Left hindlimb (tissue), 1 donor: ENCODE measurements at regions not wholly inside any gene's neighbourhood (a gene's known extent, or its start where the extent isn't known, plus 50 kb on each side); places are given as distances from the start of the nearest gene placed in this dataset.

Experiments used
- DNase-seq: peaks from one replicate; pipeline ENCODE4 v3.0.0-alpha.2; 2018

DNA sequence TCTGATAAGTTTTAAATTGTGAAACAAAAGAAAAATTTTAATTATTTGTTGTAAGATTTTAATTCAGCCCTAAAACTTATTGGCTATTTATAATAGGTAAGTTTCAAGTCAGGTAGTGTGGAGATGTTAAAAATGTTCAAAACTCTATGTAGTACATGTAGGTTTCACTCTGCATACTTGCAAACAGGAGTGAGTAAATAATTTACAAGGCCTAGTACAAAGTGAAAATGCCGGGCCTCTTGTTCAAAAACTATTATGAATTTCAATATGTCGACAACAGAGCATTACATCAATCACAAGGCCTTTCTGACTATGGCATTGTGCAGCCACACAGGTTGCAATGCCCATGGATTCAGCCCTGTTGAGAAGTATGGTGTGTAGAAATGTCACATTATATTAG is 80.9 kb upstream of the GRIK2 start:
- DNase-seq: no peak

DNA sequence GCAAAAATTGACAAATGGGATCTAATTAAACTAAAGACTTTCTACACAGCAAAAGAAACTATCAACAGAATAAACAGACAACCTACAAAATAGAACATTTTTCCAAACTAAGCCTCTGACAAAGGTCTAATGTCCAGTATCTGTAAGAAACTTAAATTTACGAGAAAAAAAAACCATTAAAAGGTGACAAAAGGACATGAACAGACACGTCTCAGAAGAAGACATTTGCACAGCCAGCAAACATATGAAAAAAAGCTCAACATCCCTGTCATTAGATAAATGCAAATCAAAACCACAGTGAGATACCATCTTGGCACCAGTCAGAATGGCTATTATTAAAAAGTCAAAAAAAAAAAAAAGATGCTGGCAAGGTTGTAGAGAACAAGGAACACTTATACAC is 70.6 kb upstream of the GRIK2 start:
- DNase-seq: no peak

DNA sequence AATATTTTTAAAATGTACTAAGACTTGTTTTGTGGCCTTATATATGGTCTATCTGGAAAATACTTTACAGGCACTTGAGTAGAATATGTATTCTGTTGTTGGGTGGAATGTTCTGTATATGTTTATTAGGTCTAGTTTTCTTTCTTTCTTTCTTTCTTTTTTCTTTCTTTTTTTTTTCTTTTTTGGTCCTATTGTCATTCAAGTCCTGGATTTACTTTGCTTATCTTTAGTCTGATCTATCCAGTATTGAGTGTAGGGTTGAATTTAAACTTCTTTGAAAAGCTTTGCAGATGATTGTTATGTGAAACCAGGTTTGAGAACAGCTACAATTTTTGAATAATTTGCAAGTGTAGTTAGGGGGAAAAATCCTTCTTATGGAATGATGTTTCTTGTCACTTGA is 67.1 kb upstream of the GRIK2 start:
- DNase-seq: no peak

DNA sequence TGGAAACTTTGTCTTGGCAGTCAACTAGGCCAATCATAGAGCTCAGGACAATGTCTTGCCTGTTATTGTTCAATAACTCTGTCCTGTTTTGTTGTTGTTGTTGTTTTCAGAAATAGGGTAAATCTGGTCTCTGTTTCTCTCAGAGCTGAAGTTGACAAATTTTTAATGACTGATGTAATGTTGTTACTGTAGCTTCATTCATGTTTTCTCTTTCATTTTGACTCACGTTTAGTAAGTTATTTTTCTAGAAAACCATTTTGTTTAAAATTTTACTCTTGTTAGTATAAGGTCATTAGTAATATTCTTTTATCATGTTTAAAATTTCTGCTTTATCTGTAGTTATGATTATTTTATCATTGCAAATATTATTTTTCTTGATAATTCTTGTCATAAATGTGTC is 51.6 kb upstream of the GRIK2 start:
- DNase-seq: no peak
